ENCODE measurements at regions not wholly inside any gene's neighbourhood (a gene's known extent, or its start where the extent isn't known, plus 50 kb on each side); places are given as distances from the start of the nearest gene placed in this dataset.

DNA sequence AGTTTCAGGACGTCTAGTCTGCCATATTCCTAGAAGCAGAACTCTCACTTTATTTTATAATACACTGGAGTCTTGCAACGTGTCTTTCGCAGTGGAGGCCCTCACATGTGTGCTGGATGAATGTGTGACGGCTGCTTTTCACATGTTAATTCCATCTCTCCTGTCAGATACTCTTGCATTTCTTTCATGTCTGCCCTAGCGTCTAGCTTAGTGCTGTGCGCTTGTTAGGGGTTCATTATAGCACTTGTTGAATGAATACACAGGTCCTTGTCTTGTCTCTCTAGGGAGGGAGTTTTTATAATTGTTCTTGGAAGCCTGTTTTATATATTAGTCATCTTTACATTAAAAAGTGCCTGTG is 94.4 kb downstream of the MAP3K8 start:
- TF ChIP-seq CTCF (IDR thresholded peaks at IDR 0.05), result no peak
- TF ChIP-seq POLR2A (IDR thresholded peaks at IDR 0.05), result no peak
- TF ChIP-seq POLR2AphosphoS5 (IDR thresholded peaks at IDR 0.05), result no peak
- TF ChIP-seq EP300 (IDR thresholded peaks at IDR 0.05), result no peak

All from stomach (tissue), 4 donors.